Fibroblast of skin of left biceps (primary cell): ENCODE measurements at regions not wholly inside any gene's neighbourhood (a gene's known extent, or its start where the extent isn't known, plus 50 kb on each side); places are given as distances from the start of the nearest gene placed in this dataset.
"Not testable (repeated sequence)": the region's sequence is repeated elsewhere in the genome, so short reads cannot be mapped to it uniquely, and the experiment has no call there.

Experiments used
- DNase-seq, 2 experiments: peaks; one replicate each; pipeline ENCODE4 v3.0.0-alpha.2; 2013; ENCODE audit warnings: low read depth in 2 of 2

DNA sequence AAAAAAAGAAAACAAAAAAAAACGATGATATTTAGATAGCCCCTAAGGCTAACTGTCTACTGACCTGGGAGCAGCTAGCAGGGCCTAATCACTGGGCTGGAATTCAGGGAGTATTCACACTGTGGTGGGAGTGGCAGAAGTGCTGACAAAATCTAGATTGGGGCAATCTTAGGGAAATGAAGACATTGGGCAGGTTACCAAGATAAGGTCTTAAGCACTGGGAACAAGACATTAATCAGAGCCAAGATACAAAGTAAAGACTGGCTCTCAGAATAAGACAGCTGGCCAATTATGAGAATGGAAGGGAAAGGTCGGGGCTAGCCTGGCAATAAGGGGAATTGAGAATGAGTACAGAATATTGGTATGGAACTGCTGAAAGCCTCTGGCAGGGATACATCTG, 100.2 kb upstream of the GRIA3 start:
- no peak for DNase-seq

GRCh38 chrX:123084797-123085196, 99.3 kb upstream of the GRIA3 start:
- no peak for DNase-seq

DNA sequence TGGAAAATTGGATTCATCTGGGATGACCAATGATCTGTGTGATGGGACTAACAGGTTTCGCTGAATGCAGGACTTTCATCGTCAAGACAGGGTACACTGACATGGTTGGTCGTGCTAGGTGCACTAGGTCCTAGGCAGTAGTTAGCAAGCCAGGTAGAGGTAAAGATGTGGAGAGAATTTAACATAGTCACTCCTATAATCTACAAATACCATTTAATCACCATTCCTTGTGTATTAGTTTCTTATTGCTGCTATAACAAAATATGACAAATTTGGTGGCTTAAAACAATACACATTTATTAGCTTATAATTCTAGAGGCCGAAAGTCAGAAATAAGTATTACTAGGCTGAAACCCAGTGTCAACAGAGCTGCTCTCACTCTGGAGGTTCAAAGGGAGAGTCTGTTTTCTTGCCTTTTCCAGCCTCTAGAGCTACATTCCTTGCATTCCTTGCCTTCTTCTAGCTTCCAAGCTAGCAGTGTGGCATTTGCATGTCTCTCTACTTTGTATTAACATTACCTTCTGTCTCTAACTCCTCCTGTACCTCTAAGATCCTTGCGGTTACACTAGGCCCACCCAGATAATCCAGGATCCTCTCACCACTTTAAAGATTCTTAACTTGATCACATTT, 98.7 kb upstream of the GRIA3 start:
- no peak for DNase-seq

GRCh38 chrX:123086768-123087167, 97.3 kb upstream of the GRIA3 start:
- no peak for DNase-seq

GRCh38 chrX:123087326-123087725, 96.8 kb upstream of the GRIA3 start:
- no peak for DNase-seq

- DNase-seq: no peak
Observed at GRCh38 chrX:123088331-123088730, 95.7 kb upstream of the GRIA3 start.

GRCh38 chrX:123088930-123089329, 95.1 kb upstream of the GRIA3 start:
- no peak for DNase-seq

DNA sequence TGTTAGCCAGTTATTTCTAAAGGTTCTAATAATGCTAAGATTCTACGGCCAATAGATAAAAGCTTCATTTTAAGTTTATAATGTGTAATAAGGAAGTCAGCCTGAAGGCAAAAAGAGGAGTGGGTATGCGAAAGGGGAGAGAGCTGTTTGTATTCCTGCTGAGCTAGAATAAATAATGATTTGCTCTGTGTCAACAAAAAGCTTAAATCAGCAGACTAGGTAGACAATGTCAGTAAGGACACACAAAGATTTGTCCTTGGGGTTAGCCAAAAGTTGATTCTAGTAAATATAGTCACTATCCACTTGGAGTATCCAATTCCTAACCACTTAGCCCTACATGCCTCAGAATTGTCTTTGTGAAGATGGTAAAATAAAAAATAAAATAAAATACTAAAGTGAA, 90.3 kb upstream of the GRIA3 start:
- no peak for DNase-seq

- no peak for DNase-seq
Observed at GRCh38 chrX:123108513-123109427, 75.3 kb upstream of the GRIA3 start.

GRCh38 chrX:123121241-123121640, 62.8 kb upstream of the GRIA3 start:
- DNase-seq: no peak

GRCh38 chrX:123129805-123130204, 54.3 kb upstream of the GRIA3 start:
- not testable (repeated sequence) for DNase-seq
